Loucy (cell line): ENCODE measurements at regions not wholly inside any gene's neighbourhood (a gene's known extent, or its start where the extent isn't known, plus 50 kb on each side); places are given as distances from the start of the nearest gene placed in this dataset.

Experiments used
- EZH2phosphoT487 ChIP-seq: fragments of 200-600 bp; IDR thresholded peaks from 2 replicates; pipeline ENCODE4 v1.6.1; 2018; ENCODE audit warnings: antibody characterized with exemption, mild to moderate bottlenecking, moderate library complexity, borderline replicate concordance
- TF ChIP-seq, protein P1 (sequence below): fragments of 200-600 bp; sonication (generic); conservative IDR thresholded peaks from 2 replicates; pipeline ENCODE4 v1.5.1; 2014; ENCODE audit warnings: mild to moderate bottlenecking, antibody characterized with exemption, low read length

GRCh38 chr4:14855719-14856061 is 146.6 kb upstream of the CPEB2 start:
- TF ChIP-seq, protein P1, sequence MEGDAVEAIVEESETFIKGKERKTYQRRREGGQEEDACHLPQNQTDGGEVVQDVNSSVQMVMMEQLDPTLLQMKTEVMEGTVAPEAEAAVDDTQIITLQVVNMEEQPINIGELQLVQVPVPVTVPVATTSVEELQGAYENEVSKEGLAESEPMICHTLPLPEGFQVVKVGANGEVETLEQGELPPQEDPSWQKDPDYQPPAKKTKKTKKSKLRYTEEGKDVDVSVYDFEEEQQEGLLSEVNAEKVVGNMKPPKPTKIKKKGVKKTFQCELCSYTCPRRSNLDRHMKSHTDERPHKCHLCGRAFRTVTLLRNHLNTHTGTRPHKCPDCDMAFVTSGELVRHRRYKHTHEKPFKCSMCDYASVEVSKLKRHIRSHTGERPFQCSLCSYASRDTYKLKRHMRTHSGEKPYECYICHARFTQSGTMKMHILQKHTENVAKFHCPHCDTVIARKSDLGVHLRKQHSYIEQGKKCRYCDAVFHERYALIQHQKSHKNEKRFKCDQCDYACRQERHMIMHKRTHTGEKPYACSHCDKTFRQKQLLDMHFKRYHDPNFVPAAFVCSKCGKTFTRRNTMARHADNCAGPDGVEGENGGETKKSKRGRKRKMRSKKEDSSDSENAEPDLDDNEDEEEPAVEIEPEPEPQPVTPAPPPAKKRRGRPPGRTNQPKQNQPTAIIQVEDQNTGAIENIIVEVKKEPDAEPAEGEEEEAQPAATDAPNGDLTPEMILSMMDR: no peak
- no peak for TF ChIP-seq EZH2phosphoT487
